GM13976 (cell line): ENCODE measurements at regions not wholly inside any gene's neighbourhood (a gene's known extent, or its start where the extent isn't known, plus 50 kb on each side); places are given as distances from the start of the nearest gene placed in this dataset.
"Not testable (repeated sequence)": the region's sequence is repeated elsewhere in the genome, so short reads cannot be mapped to it uniquely, and the experiment has no call there.

Experiments
- DNase-seq: peaks from one replicate; pipeline ENCODE4 v3.0.0; 2012; ENCODE audit warnings: low spot score
- in situ Hi-C: fragments of 300-500 bp; cut with MboI; formaldehyde crosslinking; loops from one replicate; pipeline ENCODE4 v1.12.0; 2022; ENCODE audit warnings: low sequenced_read_pairs, mixed read lengths, inconsistent platforms; ENCODE audit not compliant: unreplicated experiment
- TF ChIP-seq, protein P1 (sequence below): IDR thresholded peaks from 2 replicates; pipeline ENCODE4 v1.5.1; 2012; ENCODE audit warnings: borderline replicate concordance, mild to moderate bottlenecking; ENCODE audit not compliant: insufficient read depth; ENCODE audit errors: extremely low read depth, missing control alignments, control extremely low read depth

DNA sequence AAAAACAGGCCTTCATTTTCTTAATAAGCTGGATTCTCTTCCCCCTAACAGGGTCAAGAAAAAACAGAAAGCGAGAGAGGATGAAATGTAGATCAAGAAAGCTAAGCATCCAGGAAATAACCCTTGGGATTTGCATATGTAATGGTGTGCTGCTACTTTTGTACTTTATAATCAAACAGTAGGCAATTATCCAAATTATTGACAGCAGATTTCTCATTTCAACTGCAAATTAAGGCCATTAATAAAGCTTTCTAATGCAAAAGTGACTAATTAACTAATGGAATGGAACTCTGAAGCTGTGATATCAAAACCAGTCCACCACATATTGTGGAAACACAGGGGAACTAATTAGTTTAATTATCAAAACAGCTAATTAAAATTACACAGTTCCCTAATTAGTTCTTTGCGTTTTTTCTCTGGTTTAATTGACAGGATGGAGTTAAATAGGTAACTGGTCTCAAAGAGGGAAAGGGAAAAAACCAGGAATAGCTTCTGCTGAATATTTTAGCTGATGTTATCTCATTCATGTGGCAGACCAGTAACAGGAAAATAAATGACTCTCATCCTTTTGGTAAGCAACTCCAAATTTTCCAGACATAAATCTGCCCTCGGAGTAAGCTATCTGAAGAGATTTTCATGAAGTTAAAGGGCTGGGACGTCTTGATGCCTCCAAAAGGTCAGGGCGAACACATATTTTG is 182.7 kb upstream of the LMO3 start:
- in situ Hi-C loops = no loop called here
- TF ChIP-seq, protein P1, sequence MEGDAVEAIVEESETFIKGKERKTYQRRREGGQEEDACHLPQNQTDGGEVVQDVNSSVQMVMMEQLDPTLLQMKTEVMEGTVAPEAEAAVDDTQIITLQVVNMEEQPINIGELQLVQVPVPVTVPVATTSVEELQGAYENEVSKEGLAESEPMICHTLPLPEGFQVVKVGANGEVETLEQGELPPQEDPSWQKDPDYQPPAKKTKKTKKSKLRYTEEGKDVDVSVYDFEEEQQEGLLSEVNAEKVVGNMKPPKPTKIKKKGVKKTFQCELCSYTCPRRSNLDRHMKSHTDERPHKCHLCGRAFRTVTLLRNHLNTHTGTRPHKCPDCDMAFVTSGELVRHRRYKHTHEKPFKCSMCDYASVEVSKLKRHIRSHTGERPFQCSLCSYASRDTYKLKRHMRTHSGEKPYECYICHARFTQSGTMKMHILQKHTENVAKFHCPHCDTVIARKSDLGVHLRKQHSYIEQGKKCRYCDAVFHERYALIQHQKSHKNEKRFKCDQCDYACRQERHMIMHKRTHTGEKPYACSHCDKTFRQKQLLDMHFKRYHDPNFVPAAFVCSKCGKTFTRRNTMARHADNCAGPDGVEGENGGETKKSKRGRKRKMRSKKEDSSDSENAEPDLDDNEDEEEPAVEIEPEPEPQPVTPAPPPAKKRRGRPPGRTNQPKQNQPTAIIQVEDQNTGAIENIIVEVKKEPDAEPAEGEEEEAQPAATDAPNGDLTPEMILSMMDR = no peak
- no peak for DNase-seq

DNA sequence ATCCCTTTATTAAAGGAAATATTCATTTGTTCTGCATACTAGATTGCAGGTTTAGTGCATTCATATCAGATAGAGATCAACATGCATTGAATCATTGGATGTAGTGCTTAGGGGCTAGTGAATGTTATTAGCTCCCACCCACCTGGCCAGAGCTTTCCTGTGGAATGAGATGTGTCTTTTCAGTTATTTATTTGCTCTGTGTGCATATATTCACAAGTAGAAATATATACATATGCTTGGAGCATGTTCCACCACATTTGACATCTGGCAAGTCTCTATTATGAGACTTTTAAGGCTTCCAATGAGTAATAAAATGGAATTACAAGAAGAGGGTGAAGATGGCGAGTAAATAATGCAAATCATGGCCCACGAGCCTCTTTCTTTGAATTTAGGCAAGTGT is 180.0 kb upstream of the LMO3 start:
- TF ChIP-seq, protein P1 = no peak
- no peak for DNase-seq
- in situ Hi-C loops = no loop called here

DNA sequence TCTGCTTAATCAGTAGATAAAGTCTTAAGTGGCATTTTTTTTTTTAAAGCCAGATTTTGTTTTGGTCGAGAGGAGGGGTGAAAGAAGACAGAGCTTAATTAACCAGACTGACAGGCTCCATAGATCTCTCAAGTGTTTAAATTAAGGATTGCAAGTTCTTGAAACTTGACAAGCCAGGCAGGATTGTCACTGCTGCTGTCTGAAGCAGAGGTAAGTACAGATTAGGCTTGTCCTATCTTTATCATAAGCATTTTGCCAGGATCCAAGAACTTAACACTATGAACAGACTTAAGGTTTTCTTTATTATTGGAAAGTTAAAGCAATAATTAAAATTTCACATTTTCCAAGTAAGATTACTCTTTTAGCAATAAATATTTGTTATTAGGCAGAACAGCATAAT is 179.6 kb upstream of the LMO3 start:
- in situ Hi-C loops = no loop called here

DNA sequence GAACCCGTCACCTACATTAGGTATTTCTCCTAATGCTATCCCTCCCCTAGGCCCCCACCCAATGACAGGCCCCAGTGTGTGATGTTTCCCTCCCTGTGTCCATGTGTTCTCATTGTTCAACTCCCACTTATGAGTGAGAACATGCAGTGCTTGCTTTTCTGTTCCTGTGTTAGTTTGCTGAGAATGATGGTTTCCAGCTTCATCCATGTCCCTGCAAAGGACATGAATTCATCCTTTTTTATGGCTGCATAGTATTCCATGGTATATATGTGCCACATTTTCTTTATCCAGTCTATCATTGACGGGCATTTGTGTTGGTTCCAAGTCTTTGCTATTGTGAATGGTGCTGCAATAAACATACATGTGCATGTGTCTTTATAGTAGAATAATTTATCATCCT is 163.2 kb upstream of the LMO3 start:
- DNase-seq, in situ Hi-C loops: not testable (repeated sequence)

More for the DNA sequence above, 179.6 kb upstream of the LMO3 start:
- DNase-seq = no peak
- TF ChIP-seq, protein P1 = no peak

DNA sequence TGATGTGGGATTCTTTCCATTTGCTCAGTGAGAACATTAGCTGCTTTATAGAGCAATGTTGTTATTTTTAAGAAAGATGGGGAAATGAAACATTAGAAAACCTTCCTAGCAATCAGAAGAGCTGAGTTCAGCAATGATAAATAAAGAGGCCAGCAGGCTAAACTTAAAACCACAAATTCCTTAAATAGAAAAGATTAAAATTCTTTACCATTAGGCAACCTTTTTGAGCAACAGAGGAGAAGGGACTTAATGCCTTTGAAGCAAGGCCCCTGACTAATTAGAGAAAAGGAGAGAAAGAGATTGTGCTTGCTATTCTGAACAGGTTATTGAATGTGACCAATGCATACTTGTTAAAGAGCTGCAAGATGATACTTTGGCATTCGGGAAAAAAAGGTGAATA is 160.8 kb upstream of the LMO3 start:
- TF ChIP-seq, protein P1 = no peak
- in situ Hi-C loops = no loop called here
- no peak for DNase-seq

DNA sequence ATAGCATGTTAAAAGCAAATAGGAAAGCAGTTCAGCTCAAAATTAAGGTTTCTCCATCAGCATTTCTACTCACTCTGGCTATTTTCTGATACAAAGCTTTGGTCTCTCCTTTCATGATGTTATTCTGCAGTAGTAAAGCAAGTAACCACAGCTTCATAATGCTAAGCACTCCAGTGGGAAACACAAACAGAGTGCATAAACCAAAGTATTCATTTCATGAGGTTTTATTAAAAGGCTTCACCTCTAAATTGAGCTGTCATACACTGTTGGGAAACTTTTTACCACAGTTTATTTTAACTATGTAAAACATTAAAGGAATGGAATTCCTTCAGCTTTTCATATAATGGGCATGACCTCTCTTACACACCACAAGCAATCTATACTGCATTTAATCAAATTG is 157.9 kb upstream of the LMO3 start:
- no peak for DNase-seq
- TF ChIP-seq, protein P1 = no peak
- in situ Hi-C loops = no loop called here

DNA sequence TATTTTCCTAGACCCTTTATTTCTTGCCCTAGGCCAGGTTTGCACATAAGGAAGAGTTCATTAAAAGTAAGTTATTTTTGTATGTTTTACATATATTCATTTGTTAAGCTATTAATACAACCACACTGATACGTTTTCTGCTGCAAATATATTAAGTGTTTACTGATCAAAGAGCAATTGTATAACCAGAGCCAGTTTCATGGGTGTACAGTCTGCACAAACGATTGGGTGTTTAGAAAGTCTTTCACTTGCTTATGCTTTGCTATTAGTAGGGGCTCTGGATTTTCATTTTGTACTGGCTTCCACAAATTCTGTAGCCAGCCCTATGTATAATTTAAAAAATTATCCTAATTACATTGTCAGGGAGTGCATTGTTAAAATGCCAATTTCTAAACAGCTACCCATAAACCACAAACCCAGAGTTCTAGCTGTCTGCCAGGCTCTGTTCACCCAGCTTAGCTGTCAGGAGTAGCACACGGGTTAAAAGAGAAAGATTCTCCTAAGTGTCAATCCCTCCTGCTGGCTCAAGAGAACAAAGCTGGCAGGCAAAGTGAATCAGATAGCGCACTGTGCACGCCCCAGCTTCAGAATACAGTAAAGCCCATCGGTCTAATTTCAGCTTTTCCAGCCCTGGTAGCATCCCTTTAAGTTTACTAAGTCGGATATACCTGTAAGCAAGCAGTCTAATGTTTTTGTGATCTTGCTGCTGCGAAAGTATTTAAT is 151.0 kb upstream of the LMO3 start:
- TF ChIP-seq, protein P1 = no peak

More for the DNA sequence above, 151.0 kb upstream of the LMO3 start:
- no peak for DNase-seq
- in situ Hi-C loops = no loop called here
